DOHH2 (cell line): ENCODE measurements at regions not wholly inside any gene's neighbourhood (a gene's known extent, or its start where the extent isn't known, plus 50 kb on each side); places are given as distances from the start of the nearest gene placed in this dataset.

Source experiments
- CTCF ChIP-seq: fragments of 200-600 bp; sonication (generic); IDR thresholded peaks from one replicate; pipeline ENCODE4 v1.5.1; 2014; ENCODE audit warnings: antibody characterized with exemption, mild to moderate bottlenecking, low read depth, low read length; ENCODE audit not compliant: poor library complexity, severe bottlenecking
- EZH2phosphoT487 ChIP-seq: fragments of 200-600 bp; sonication (generic); IDR thresholded peaks from 2 replicates; pipeline ENCODE4 v1.6.1; 2017; ENCODE audit warnings: borderline replicate concordance, mild to moderate bottlenecking, antibody characterized with exemption, low read length, moderate library complexity, mixed read lengths

GRCh38 chr4:175238827-175239517 is 320.8 kb downstream of the ADAM29 start:
- TF ChIP-seq CTCF, result no peak
- no peak for TF ChIP-seq EZH2phosphoT487
